Kidney (tissue), 13 donors: ENCODE measurements at regions not wholly inside any gene's neighbourhood (a gene's known extent, or its start where the extent isn't known, plus 50 kb on each side); places are given as distances from the start of the nearest gene placed in this dataset.

Experiments used
- DNase-seq, 5 donors: peaks; one replicate each; pipeline ENCODE4 v3.0.0-alpha.2; 2013 to 2020
- FAIRE-seq: peaks from 2 replicates; lab custom pipeline; 2012; peaks lifted over from hg19 to GRCh38; lab: Jason Lieb, UNC
- H3K27ac ChIP-seq, 2 donors: one replicate each; pipeline ENCODE4 v1.7.0; 2013; ENCODE audit warnings: low read depth in 2 of 2, low read length in 2 of 2, inconsistent platforms in 1 of 2
- H3K27me3 ChIP-seq: one replicate; pipeline ENCODE4 v1.7.1; 2013; ENCODE audit warnings: low read length, inconsistent platforms; ENCODE audit not compliant: control insufficient read depth, insufficient read depth
- H3K36me3 ChIP-seq, 3 donors: one replicate each; pipeline versions ENCODE4 v1.7.0 to v1.7.1; 2013; ENCODE audit warnings: low read length in 3 of 3, control low read depth in 1 of 3, inconsistent platforms in 1 of 3; ENCODE audit not compliant: insufficient read depth in 3 of 3, control insufficient read depth in 2 of 3
- H3K4me1 ChIP-seq, 3 donors: one replicate each; pipeline versions ENCODE4 v1.7.0 to v1.7.1; 2013; ENCODE audit warnings: low read length in 3 of 3, inconsistent platforms in 1 of 3, low read depth in 1 of 3; ENCODE audit not compliant: control insufficient read depth in 2 of 3, insufficient read depth in 2 of 3
- H3K4me3 ChIP-seq, 3 donors: one replicate each; pipeline versions ENCODE4 v1.7.0 to v1.8.1; 2013; ENCODE audit warnings: low read length in 3 of 3, control low read depth in 1 of 3, inconsistent platforms in 1 of 3
- H3K9ac ChIP-seq, 3 donors: one replicate each; pipeline versions ENCODE4 v1.7.0 to v1.7.1; 2013; ENCODE audit warnings: low read length in 3 of 3, control low read depth in 1 of 3, inconsistent platforms in 1 of 3
- H3K9me3 ChIP-seq, 3 donors: one replicate each; pipeline versions ENCODE4 v1.7.0 to v1.7.1; 2013; ENCODE audit warnings: low read length in 3 of 3, control low read depth in 1 of 3, inconsistent platforms in 1 of 3; ENCODE audit not compliant: control insufficient read depth in 2 of 3, insufficient read depth in 1 of 3
- CTCF ChIP-seq: IDR thresholded peaks from 3 replicates; pipeline ENCODE4 v1.5.1; 2012; ENCODE audit warnings: mild to moderate bottlenecking, moderate library complexity, borderline replicate concordance; ENCODE audit not compliant: insufficient read depth; ENCODE audit errors: extremely low read depth
- intact Hi-C: fragments of 100-400 bp; cut with DNase I; formaldehyde crosslinking; loops from one replicate; pipeline ENCODE4 v1.11.1; 2022
- donor health status: control.
- donor health status: control.
- donor health status: control.
- donor health status: control.
- donor health status: control.
- donor health status: DM: yes; HTN: yes; CAD: no.
- donor health status: Normal renal cell carcinoma (clear cell type).

GRCh38 chr3:22585504-22585903 lies 617.6 kb upstream of the UBE2E2 start:
- no peak for FAIRE-seq

GRCh38 chr3:22585911-22586310 lies 617.2 kb upstream of the UBE2E2 start:
- intact Hi-C loops: no loop called here
- peak in 3 of 5 donors; percentile 12 to 66 (median 38) for DNase-seq
- TF ChIP-seq CTCF: no peak

More at GRCh38 chr3:22585504-22585903, 617.6 kb upstream of the UBE2E2 start:
- intact Hi-C loops: no loop called here
- H3K9me3 ChIP-seq: no peaks in the 10 kb centered on the region
- no peaks in the 10 kb centered on the region for H3K36me3 ChIP-seq
- DNase-seq: no peak
- TF ChIP-seq CTCF: no peak
- H3K9ac ChIP-seq: no peak overlapping the region
- no peak overlapping the region for H3K4me3 ChIP-seq
- no peaks in the 10 kb centered on the region for H3K4me1 ChIP-seq
- H3K27me3 ChIP-seq: no peaks in the 10 kb centered on the region
- no peak overlapping the region for H3K27ac ChIP-seq

GRCh38 chr3:22587446-22587845 lies 615.7 kb upstream of the UBE2E2 start:
- no peaks in the 10 kb centered on the region for H3K9me3 ChIP-seq
- H3K27ac ChIP-seq: no peak overlapping the region
- no peak for TF ChIP-seq CTCF
- no peak overlapping the region for H3K4me3 ChIP-seq
- H3K36me3 ChIP-seq: no peaks in the 10 kb centered on the region
- H3K27me3 ChIP-seq: no peaks in the 10 kb centered on the region
- H3K9ac ChIP-seq: no peak overlapping the region
- FAIRE-seq: no peak
- DNase-seq: no peak
- intact Hi-C loops: no loop called here
- no peaks in the 10 kb centered on the region for H3K4me1 ChIP-seq

More at GRCh38 chr3:22585911-22586310, 617.2 kb upstream of the UBE2E2 start:
- Histone ChIP-seq H3K4me1 (no peaks in the 10 kb centered on the region), H3K9me3 (no peaks in the 10 kb centered on the region), H3K36me3 (no peaks in the 10 kb centered on the region), H3K27me3 (no peaks in the 10 kb centered on the region), H3K9ac (no peak overlapping the region), H3K4me3 (no peak overlapping the region), H3K27ac (no peak overlapping the region)
- FAIRE-seq: no peak

GRCh38 chr3:22593638-22594037 lies 609.5 kb upstream of the UBE2E2 start:
- no peak for TF ChIP-seq CTCF
- Histone ChIP-seq H3K27ac (no peak overlapping the region), H3K4me3 (no peak overlapping the region), H3K4me1 (no peaks in the 10 kb centered on the region), H3K27me3 (no peaks in the 10 kb centered on the region), H3K9me3 (no peaks in the 10 kb centered on the region), H3K36me3 (no peaks in the 10 kb centered on the region), H3K9ac (no peak overlapping the region)
- FAIRE-seq: no peak
- no peak for DNase-seq
- intact Hi-C loops: no loop called here
